Stimulated activated CD8-positive, alpha-beta memory T cell treated with anti-CD3 and anti-CD28 coated beads, Interleukin-7, amount 100 ng/mL, for 48 hours (primary cell): ENCODE measurements at regions not wholly inside any gene's neighbourhood (a gene's known extent, or its start where the extent isn't known, plus 50 kb on each side); places are given as distances from the start of the nearest gene placed in this dataset.
"Not testable (repeated sequence)": the region's sequence is repeated elsewhere in the genome, so short reads cannot be mapped to it uniquely, and the experiment has no call there.

Source experiments
- DNase-seq, 2 donors: peaks; one replicate each; pipeline ENCODE4 v3.0.0-alpha.2; 2020; ENCODE audit warnings: low read depth in 1 of 2; ENCODE audit errors: extremely low read depth in 1 of 2

DNA sequence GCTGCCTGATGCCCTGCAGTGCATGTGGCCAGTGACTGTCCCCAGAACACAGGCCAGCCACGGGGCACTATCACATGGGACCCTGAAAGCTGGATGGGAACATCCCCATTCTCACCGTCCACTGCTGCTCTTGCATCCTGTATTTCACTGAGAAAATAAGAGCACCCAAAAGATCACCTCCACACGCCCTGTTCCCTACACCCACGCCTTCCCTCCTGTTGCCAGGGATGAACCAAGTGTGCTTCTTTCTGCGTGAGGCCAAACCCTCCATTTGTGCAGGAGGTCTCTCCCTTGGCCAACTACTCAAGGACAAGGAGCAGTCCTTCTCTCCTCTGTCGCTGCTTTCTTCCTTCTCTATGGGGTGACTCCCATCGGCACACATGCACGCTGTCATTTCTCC is 118.3 kb downstream of the LRRC37A3 start:
- DNase-seq: not testable (repeated sequence)

DNA sequence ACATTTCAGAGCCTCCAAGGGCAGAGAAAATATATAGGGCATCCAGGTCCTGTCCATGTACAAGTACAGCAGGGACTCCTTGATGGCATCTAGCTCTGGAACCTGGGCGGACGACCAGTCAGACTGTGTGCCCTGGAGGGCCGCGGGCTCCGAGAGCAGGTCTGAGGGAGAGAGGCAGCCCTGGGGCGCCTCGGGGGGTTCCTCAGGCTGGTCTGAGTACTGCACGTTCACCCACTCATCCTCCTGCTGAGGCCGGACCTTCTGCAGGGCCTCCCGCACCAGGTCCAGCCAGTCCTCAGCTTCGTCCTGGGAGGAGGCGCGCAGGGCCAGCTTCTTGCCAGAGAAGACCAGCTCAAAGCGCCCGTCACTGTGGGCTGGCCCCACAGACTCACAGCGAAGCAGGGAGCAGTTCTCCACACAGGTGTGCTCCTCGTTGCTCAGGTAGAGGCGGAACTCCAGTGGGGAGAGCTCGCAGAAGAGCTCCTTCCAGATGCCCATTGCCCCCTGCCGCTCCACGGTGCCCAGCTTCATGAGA is 118.8 kb downstream of the LRRC37A3 start:
- DNase-seq: not testable (repeated sequence)

- not testable (repeated sequence) for DNase-seq
Measured at GRCh38 chr17:64799543-64800188, 119.6 kb downstream of the LRRC37A3 start.

GRCh38 chr17:64798961-64799360 is 120.3 kb downstream of the LRRC37A3 start:
- not testable (repeated sequence) for DNase-seq

GRCh38 chr17:64798489-64798790 is 120.8 kb downstream of the LRRC37A3 start:
- DNase-seq: not testable (repeated sequence)

GRCh38 chr17:64797746-64798488 is 121.4 kb downstream of the LRRC37A3 start:
- not testable (repeated sequence) for DNase-seq

GRCh38 chr17:64795342-64795741 is 123.9 kb downstream of the LRRC37A3 start:
- not testable (repeated sequence) for DNase-seq

DNA sequence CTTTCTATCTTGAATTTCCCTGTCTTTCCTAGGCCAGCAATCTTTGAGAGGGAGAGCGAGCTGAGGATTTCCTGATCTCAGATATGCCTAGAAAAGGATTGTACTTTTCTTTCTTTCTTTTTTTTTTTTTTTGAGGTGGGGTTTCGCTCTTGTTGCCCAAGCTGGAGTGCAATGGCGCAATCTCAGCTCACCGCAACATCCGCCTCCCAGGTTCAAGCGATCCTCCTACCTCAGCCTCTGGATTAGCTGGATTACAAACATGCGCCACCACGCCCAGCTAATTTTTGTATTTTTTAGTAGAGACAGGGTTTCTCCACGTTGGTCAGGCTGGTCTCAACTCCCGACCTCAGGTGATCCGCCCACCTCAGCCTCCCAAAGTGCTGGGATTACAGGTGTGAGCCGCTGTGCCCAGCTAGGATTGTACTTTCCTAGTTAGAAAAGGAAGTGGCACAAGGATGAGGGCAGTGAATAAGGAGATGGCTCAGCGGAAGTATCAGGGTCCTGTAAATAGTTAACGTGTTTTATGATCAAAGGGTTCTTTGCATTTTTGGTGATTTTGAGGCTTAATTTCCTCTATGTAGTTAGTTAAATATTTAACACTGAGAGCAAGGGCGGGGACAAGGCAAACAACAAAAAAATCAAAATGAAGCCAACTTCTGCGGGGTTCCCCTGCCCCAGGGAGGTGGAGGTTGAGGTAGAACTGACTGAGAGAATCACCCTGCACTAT is 124.6 kb downstream of the LRRC37A3 start:
- DNase-seq: not testable (repeated sequence)

GRCh38 chr17:64794113-64794512 is 125.2 kb downstream of the LRRC37A3 start:
- not testable (repeated sequence) for DNase-seq

DNA sequence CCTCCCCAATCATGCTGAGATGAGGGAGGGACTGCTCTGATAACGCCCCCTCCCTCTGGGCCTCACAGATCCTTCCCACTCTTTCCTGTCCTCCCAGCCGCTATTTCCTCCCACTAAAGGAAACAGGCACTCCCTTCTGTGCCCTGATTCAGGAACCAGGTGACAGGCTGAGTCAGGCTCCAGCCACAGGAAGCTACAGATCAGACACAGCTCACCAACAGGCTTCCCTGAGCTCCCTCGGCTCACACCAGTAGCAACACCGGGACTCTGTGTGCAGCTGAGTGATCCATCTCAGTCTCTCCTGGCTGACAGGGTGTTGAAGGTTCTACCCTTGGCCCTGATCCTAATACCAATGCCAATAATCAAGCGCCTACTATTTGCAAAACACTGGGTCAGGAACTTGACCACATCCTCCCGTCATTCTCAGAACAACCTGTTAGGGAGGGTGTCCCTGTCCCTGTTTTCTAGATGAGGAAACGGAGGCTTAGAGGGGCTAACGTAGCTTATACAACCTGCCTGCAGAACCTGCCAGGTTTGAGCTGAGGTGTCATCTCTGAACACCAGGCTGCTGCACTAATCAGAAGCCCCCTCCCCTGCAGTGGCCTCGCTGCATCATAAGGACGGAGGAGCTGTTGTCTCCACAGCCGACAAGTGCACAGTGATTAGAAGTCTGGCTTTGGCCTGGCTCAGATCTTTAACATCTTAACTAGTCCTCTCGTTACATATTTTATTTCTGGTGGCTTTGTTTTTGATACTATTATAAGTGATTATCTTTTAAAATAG is 126.3 kb downstream of the LRRC37A3 start:
- DNase-seq: not testable (repeated sequence)

DNA sequence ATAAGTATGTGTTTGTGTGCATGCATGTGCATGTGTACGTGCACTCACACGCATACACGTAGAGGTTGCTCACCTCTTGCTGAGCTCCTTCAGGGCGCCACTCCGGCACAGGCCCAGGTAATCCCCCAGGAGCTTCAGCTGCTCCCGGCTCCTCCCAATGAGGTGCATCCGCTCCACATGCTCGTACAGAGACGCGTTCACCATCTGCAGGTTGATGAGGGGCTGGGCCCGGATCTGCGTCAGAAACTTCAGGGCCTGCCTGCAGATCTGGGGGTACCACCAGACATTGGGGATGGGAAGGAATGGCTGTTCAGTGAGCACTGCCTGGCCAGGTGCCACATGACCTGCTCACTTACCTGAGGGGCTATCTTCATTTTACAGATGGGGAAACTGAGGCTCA is 127.0 kb downstream of the LRRC37A3 start:
- DNase-seq: not testable (repeated sequence)

DNA sequence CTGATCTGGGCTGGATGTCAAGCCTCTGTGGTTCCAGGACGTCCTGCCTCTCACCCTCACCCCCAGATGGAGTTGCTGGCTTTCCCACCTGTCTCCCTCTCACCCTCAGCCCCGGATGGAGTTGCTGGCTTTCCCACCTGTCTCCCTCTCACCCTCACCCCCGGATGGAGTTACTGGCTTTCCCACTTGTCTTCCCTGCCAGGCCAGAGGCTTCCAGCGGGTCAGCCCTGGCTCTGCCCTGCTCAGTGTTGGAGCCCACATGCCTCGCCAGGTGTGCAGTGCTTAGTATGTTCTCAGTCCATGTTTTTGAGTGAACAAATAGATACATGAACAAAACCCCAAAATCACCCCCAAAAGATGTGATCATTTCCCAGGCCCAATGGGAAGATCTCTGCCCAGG is 127.6 kb downstream of the LRRC37A3 start:
- DNase-seq: not testable (repeated sequence)

GRCh38 chr17:64791226-64791625 is 128.1 kb downstream of the LRRC37A3 start:
- DNase-seq: not testable (repeated sequence)

DNA sequence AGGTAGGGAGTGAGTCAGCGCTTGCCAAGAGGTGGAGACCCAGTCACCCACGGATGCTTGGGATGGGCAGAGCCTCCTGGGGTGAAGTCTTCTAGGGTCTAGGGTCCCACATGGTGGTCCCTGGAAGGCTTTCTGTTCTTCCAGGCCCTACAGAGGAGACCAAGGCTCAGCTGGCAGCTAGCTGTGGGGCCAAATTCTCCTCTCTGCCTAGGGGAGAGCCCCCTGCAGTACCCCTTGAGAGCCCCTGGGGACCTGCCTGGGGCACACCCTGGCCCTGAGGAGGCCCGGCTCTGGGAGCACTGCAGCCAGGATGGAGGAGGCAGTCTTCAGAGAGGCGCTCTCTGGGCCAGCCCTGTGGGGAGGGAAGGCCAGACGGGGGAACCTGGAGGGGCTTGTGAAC is 128.6 kb upstream of the SMURF2 start:
- DNase-seq: not testable (repeated sequence)

GRCh38 chr17:64790193-64790592 is 128.1 kb upstream of the SMURF2 start:
- DNase-seq: not testable (repeated sequence)

- not testable (repeated sequence) for DNase-seq
Measured at GRCh38 chr17:64789061-64789445, 126.9 kb upstream of the SMURF2 start.

DNA sequence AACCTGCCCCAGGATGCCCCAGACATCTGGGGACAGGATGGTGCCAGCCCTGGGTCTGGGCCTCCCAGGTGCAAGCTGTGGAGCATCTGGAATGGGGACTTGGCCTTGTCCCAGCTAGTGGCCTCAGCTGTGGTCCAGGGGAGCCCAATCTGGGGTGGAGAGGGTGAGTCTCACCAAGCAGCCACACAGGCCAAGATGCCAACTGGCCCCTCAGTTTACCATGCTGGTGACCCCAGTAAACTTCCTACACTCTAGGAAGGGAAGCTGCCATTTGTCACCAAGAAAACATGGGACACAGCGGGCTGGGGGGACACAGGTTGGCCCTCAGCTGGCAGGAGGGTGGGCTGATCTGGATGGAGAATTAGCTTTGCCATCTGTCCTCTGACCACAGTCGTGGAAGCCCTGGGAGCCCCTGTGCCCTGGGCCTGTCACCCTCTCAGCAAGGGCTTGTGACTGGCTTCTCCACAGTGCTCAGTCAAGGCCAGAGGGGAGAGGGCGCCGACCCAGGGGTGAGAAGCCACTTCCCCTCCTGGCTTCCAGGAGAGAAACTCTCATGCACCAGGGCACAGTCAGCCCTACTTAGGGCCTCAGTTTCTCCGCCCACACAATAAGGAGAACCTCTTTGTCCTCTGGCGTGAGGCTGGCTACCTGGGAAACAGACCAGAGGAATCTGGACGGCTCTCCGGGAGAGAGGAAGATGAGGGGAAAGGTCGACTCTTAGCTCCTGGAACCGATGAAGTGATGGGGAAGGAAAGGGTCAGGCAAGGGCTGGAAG is 126.4 kb upstream of the SMURF2 start:
- no peak for DNase-seq

DNA sequence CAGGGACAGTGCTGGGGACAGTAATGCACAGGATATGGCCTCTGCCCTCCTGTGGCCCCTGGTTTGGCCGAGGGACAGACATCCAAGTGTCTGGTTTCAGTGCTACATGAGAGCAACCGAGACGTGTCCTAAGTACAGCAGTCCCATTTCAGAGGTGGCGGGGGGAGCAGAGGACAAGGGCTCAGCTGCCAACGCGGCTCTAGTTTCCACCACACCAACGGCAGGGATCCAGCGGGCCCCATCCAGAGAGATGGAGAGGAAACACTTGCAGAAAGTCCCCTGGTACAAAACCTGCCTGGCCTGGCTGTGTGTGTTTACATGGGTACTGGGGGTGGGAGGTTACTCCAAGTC is 125.8 kb upstream of the SMURF2 start:
- DNase-seq: no peak

DNA sequence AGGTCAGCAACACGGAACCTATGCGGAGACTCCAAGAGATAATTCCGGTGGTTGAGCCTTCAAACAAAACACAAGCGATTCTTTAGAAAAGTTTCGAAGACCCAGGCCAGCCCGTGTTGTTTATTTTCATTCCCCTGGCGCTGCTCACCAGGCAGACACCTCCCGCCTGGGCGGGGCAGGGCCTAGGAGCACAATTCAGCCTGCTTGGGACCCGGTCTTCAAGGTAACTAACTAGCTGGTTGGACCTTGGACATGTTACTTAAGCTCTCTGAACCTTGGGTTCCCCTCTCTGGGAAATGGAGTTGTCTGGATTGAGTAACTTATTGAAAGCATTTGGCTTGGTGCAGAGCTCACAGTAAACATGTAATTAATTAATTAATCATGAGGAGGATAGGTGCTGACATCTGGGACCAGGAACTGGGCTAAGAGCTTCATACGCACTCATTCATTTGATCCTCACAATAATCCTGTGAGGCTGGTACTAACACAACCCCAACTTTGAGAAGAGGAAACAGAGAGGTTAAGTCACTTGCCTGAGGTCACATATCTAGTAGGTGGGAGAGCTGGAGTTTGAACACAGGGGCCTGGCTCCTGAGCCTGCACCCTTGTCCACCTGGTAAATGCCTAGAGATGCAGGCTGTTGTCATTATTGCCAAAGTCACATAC is 125.3 kb upstream of the SMURF2 start:
- no peak for DNase-seq

GRCh38 chr17:64786337-64786736 is 124.2 kb upstream of the SMURF2 start:
- DNase-seq: no peak
